A549 (cell line): ENCODE measurements at regions not wholly inside any gene's neighbourhood (a gene's known extent, or its start where the extent isn't known, plus 50 kb on each side); places are given as distances from the start of the nearest gene placed in this dataset.

Experiments used
- ATAC-seq, 2 experiments: fragments of 200-7000 bp in 1 of 2; fragments of >200 bp in 1 of 2; cut with Nextera tagmentation in 1 of 2; cut with Tn5 transposase in 1 of 2; 3 replicates each; pipeline versions ENCODE4 v1.8.0 to v1.9.1; 2018 to 2020; ENCODE audit warnings: mild to moderate bottlenecking in 1 of 2, moderate library complexity in 1 of 2
- CTCF ChIA-PET: fragments of 300-600 bp; sonication (Branson Sonifier 250); formaldehyde crosslinking; extraction: SDS; loops from one replicate; lab custom pipeline; 2021; ENCODE audit warnings: antibody characterized with exemption, inconsistent platforms; lab: Yijun Ruan, JAX
- POLR2A ChIA-PET: fragments of 350-600 bp; formaldehyde crosslinking; extraction: SDS; loops from one replicate; lab custom pipeline; 2021; ENCODE audit warnings: antibody characterized with exemption, inconsistent platforms; lab: Yijun Ruan, JAX
- DNase-seq, 2 experiments: peaks; one replicate each; pipeline versions ENCODE4 v3.0.0 to v3.0.0-alpha.2; 2011 to 2016; ENCODE audit warnings: low read depth in 1 of 2, low spot score in 1 of 2
- FAIRE-seq: peaks from 2 replicates; lab custom pipeline; 2011; peaks lifted over from hg19 to GRCh38; lab: Jason Lieb, UNC
- H3K27ac ChIP-seq, 2 experiments: fragments of >200 bp; sonication (Bioruptor Twin); formaldehyde crosslinking; 3 replicates each; pipeline ENCODE4 v1.5.1; 2016 to 2017
- H3K4me1 ChIP-seq: fragments of >200 bp; sonication (Bioruptor Twin); formaldehyde crosslinking; 3 replicates; pipeline ENCODE4 v1.6.1; 2016
- H3K4me2 ChIP-seq: fragments of >200 bp; sonication (Bioruptor Twin); formaldehyde crosslinking; 3 replicates; pipeline ENCODE4 v1.6.1; 2016
- H3K4me3 ChIP-seq: fragments of >200 bp; sonication (Bioruptor Twin); formaldehyde crosslinking; 3 replicates; pipeline ENCODE4 v1.5.1; 2016
- H3K9me3 ChIP-seq: fragments of >200 bp; sonication (Bioruptor Twin); formaldehyde crosslinking; 3 replicates; pipeline ENCODE4 v1.6.1; 2016
- BHLHE40 ChIP-seq: IDR thresholded peaks from 2 replicates; pipeline ENCODE4 v1.6.1; 2012; ENCODE audit warnings: low read depth, low read length, inconsistent platforms
- CBX8 ChIP-seq: fragments of 200-600 bp; sonication (generic); IDR thresholded peaks from 2 replicates; pipeline ENCODE4 v1.6.1; 2016
- E2F6 ChIP-seq: IDR thresholded peaks from 2 replicates; pipeline ENCODE4 v1.6.1; 2012; ENCODE audit warnings: low read depth, borderline replicate concordance
- EHMT2 ChIP-seq: fragments of 200-600 bp; sonication (generic); IDR thresholded peaks from 2 replicates; pipeline ENCODE4 v1.6.1; 2016; ENCODE audit warnings: antibody characterized with exemption, low read depth, mild to moderate bottlenecking, moderate library complexity
- ELK1 ChIP-seq: fragments of 150-350 bp; IDR thresholded peaks from 2 replicates; pipeline ENCODE4 v1.6.1; 2014; ENCODE audit warnings: low read depth, mild to moderate bottlenecking, low read length
- EP300 ChIP-seq, 2 experiments: fragments of >200 bp; sonication (Bioruptor Twin); formaldehyde crosslinking; IDR thresholded peaks; 2 replicates in 1 of 2; 3 replicates in 1 of 2; pipeline ENCODE4 v1.6.1; 2016 to 2017
- ESRRA ChIP-seq: fragments of 150-350 bp; IDR thresholded peaks from 2 replicates; pipeline ENCODE4 v1.6.1; 2014; ENCODE audit warnings: mild to moderate bottlenecking, low read length, borderline replicate concordance
- FOSB ChIP-seq: fragments of 250-450 bp; sonication (Bioruptor Pico); IDR thresholded peaks from 2 replicates; pipeline ENCODE4 v1.5.0; 2020; ENCODE audit warnings: mild to moderate bottlenecking, moderate library complexity
- FOXS1 ChIP-seq: fragments of 250-450 bp; sonication (Bioruptor Pico); IDR thresholded peaks from 2 replicates; pipeline ENCODE4 v1.5.0; 2020; ENCODE audit warnings: mild to moderate bottlenecking, moderate library complexity
- HDAC2 ChIP-seq: fragments of 200-600 bp; sonication (generic); IDR thresholded peaks from 2 replicates; pipeline ENCODE4 v1.6.1; 2016
- HES2 ChIP-seq: fragments of >200 bp; sonication (Bioruptor Twin); formaldehyde crosslinking; IDR thresholded peaks from 2 replicates; pipeline ENCODE4 v1.6.1; 2016
- HMGXB4 ChIP-seq: fragments of 250-450 bp; sonication (Bioruptor Pico); IDR thresholded peaks from 2 replicates; pipeline ENCODE4 v1.5.0; 2021; ENCODE audit warnings: mild to moderate bottlenecking, moderate library complexity, borderline replicate concordance
- JUN ChIP-seq, 2 experiments: fragments of >200 bp; sonication (Bioruptor Twin); formaldehyde crosslinking; IDR thresholded peaks; 2 replicates in 1 of 2; 3 replicates in 1 of 2; pipeline ENCODE4 v1.6.1; 2016 to 2017
- JUNB ChIP-seq: fragments of >200 bp; sonication (Bioruptor Twin); formaldehyde crosslinking; IDR thresholded peaks from 2 replicates; pipeline ENCODE4 v1.6.1; 2016
- KDM1A ChIP-seq: fragments of 200-600 bp; sonication (generic); IDR thresholded peaks from 2 replicates; pipeline ENCODE4 v1.6.1; 2016; ENCODE audit warnings: low read depth, mild to moderate bottlenecking
- MAFK ChIP-seq: fragments of 450-650 bp; IDR thresholded peaks from 2 replicates; pipeline ENCODE4 v1.6.1; 2014; ENCODE audit not compliant: partially characterized antibody
- MAZ ChIP-seq: fragments of 150-350 bp; IDR thresholded peaks from 2 replicates; pipeline ENCODE4 v1.6.1; 2014; ENCODE audit warnings: antibody characterized with exemption, low read depth, low read length, borderline replicate concordance
- MYC ChIP-seq: IDR thresholded peaks from 2 replicates; pipeline ENCODE4 v1.6.1; 2012; ENCODE audit warnings: mild to moderate bottlenecking, inconsistent platforms, low read length, improper control_type of control experiment, borderline replicate concordance
- PHF8 ChIP-seq: fragments of 200-600 bp; sonication (generic); IDR thresholded peaks from 2 replicates; pipeline ENCODE4 v1.6.1; 2016; ENCODE audit warnings: low read depth, mild to moderate bottlenecking, antibody characterized with exemption, moderate library complexity, borderline replicate concordance
- POLR2AphosphoS2 ChIP-seq: conservative IDR thresholded peaks from 2 replicates; pipeline ENCODE4 v1.6.1; 2012; ENCODE audit warnings: low read length, improper control_type of control experiment, inconsistent platforms
- RAD21 ChIP-seq, 2 experiments: fragments of >200 bp in 1 of 2; sonication (Bioruptor Twin) in 1 of 2; formaldehyde crosslinking in 1 of 2; IDR thresholded peaks in 1 of 2; conservative IDR thresholded peaks in 1 of 2; 2 replicates in 1 of 2; 3 replicates in 1 of 2; pipeline ENCODE4 v1.6.1; 2012 to 2018; ENCODE audit warnings: inconsistent platforms in 1 of 2
- USF2 ChIP-seq: fragments of 450-650 bp; IDR thresholded peaks from 2 replicates; pipeline ENCODE4 v1.6.1; 2014; ENCODE audit warnings: antibody characterized with exemption
- ZFP36 ChIP-seq: fragments of 450-650 bp; IDR thresholded peaks from 2 replicates; pipeline ENCODE4 v1.6.1; 2014; ENCODE audit warnings: borderline replicate concordance; ENCODE audit not compliant: partially characterized antibody
- ZSCAN20 ChIP-seq: fragments of 250-450 bp; sonication (Bioruptor Pico); IDR thresholded peaks from 2 replicates; pipeline ENCODE4 v1.8.0; 2022; ENCODE audit warnings: mild to moderate bottlenecking, moderate library complexity
- WGBS: methylation state at CpG from one replicate; pipeline ENCODE4 v1.1.6; 2017; ENCODE audit errors: missing lambda C conversion rate; 5-methylcytosine and 5-hydroxymethylcytosine counted together

- no peak for TF ChIP-seq HMGXB4 (CRISPR knock-in tag)
Observed at GRCh38 chr11:92071660-92072059, 153.0 kb upstream of the FAT3 start (continued).

GRCh38 chr11:92070026-92070889, 154.4 kb upstream of the FAT3 start:
- TF ChIP-seq RAD21 (conservative IDR thresholded peaks at IDR 0.05 in 1 of 2, IDR thresholded peaks at IDR 0.05 in 1 of 2) (0 out of 5 replicates have a peak, but pooled peaks of 1 of the 2 experiments have one; percentile 22), MAZ (no peak), FOXS1 (no peak)
- no peak overlapping the region for H3K4me2 ChIP-seq
- H3K9me3 ChIP-seq = peaks cover 4% of the 10 kb centered on the region; the same call in 1 of the 3 replicates
- CTCF ChIA-PET = interaction anchor here (0.9 kb wide), 1 partner anchor 112 kb away, joined by 3 read pairs; no protein-coding TSS in a partner anchor
- DNase-seq (no peak), ATAC-seq (no peak), FAIRE-seq (no peak)
- H3K27ac ChIP-seq = no peak overlapping the region
- 70% methylated on average over 1 of the region's 1 CpG for WGBS
- no peaks in the 10 kb centered on the region for H3K4me1 ChIP-seq
- no peak overlapping the region for H3K4me3 ChIP-seq
- POLR2A ChIA-PET = no interaction called here

- DNase-seq (no peak), FAIRE-seq (no peak), ATAC-seq (no peak)
- TF ChIP-seq MAFK (no peak), EHMT2 (no peak), POLR2AphosphoS2 (no peak), E2F6 (no peak), MYC (no peak), MAZ (no peak), EP300 (IDR thresholded peaks at IDR 0.05) (no peak), HDAC2 (no peak), CBX8 (no peak), JUN (IDR thresholded peaks at IDR 0.05) (no peak)
- TF ChIP-seq, all 56 proteins: peak for 0
- H3K4me2 ChIP-seq = no peak overlapping the region
- H3K9me3 ChIP-seq = peaks cover 4% of the 10 kb centered on the region; the same call in 1 of the 3 replicates
- H3K4me1 ChIP-seq = no peaks in the 10 kb centered on the region
- no peak overlapping the region for H3K27ac ChIP-seq
- ChIA-PET POLR2A (no interaction called here), CTCF (no interaction called here)
- H3K4me3 ChIP-seq = no peak overlapping the region
Observed at GRCh38 chr11:92067016-92067415, 157.6 kb upstream of the FAT3 start.

- no peak for FAIRE-seq
- H3K27ac ChIP-seq = no peak overlapping the region
- CTCF ChIA-PET = no interaction called here
- H3K4me1 ChIP-seq = no peaks in the 10 kb centered on the region
- no peak overlapping the region for H3K4me3 ChIP-seq
- H3K9me3 ChIP-seq = no peaks in the 10 kb centered on the region
- ATAC-seq = no peak
- no peak overlapping the region for H3K4me2 ChIP-seq
- POLR2A ChIA-PET = no interaction called here
- DNase-seq = no peak
- 20% methylated on average over 3 of the region's 3 CpGs for WGBS
- no peak for TF ChIP-seq ZSCAN20 (CRISPR knock-in tag)
- TF ChIP-seq FOXS1 = no peak
- TF ChIP-seq KDM1A = no peak
- TF ChIP-seq ELK1 = no peak
- no peak for TF ChIP-seq BHLHE40
- TF ChIP-seq JUN (IDR thresholded peaks at IDR 0.05) = no peak
- TF ChIP-seq MYC = no peak
- TF ChIP-seq ZFP36 = no peak
- TF ChIP-seq POLR2AphosphoS2 = no peak
- TF ChIP-seq PHF8 = no peak
- TF ChIP-seq HDAC2 = no peak
- TF ChIP-seq USF2 = no peak
- no peak for TF ChIP-seq ESRRA
- no peak for TF ChIP-seq HES2
- TF ChIP-seq JUNB = no peak
- no peak for TF ChIP-seq FOSB (CRISPR knock-in tag)
Observed at GRCh38 chr11:92061456-92062062, 163.1 kb upstream of the FAT3 start.
